A673 (cell line): ENCODE measurements at regions not wholly inside any gene's neighbourhood (a gene's known extent, or its start where the extent isn't known, plus 50 kb on each side); places are given as distances from the start of the nearest gene placed in this dataset.

Experiments used
- BruUV-seq: library from RNA; stranded (reverse); fragments of 400-500 nt; replicated peaks from 2 replicates; lab custom pipeline; 2021; lab: Mats Ljungman, UMichigan
- CTCF ChIA-PET: fragments of 300-600 bp; sonication (Branson Sonifier 250); formaldehyde crosslinking; loops from one replicate; lab custom pipeline; 2022; ENCODE audit warnings: antibody characterized with exemption; lab: Charles Lee
- POLR2A ChIA-PET: fragments of 300-600 bp; sonication (Branson Sonifier 250); formaldehyde crosslinking; loops from one replicate; lab custom pipeline; 2022; ENCODE audit warnings: antibody characterized with exemption; ENCODE audit not compliant: low non-redundant PET; lab: Charles Lee
- DNase-seq: peaks from one replicate; pipeline ENCODE4 v3.0.0-alpha.2; 2015; ENCODE audit warnings: low spot score
- H3K27ac ChIP-seq: fragments of 200-600 bp; sonication (generic); 2 replicates; pipeline ENCODE4 v1.5.1; 2016; ENCODE audit warnings: mixed run types, low read depth, mild to moderate bottlenecking, mixed read lengths, antibody characterized with exemption, low read length; ENCODE audit not compliant: poor library complexity, severe bottlenecking
- H3K27me3 ChIP-seq: fragments of 200-600 bp; sonication (generic); replicated peaks from 2 replicates; pipeline ENCODE4 v1.6.1; 2017; ENCODE audit warnings: mixed run types, low read depth, mild to moderate bottlenecking, mixed read lengths, antibody characterized with exemption, low read length; ENCODE audit not compliant: insufficient read depth, poor library complexity
- H3K36me3 ChIP-seq: fragments of 200-600 bp; sonication (generic); 2 replicates; pipeline ENCODE4 v1.6.1; 2016; ENCODE audit warnings: mixed run types, mild to moderate bottlenecking, mixed read lengths, antibody characterized with exemption, low read length; ENCODE audit not compliant: insufficient read depth, poor library complexity, severe bottlenecking
- H3K4me1 ChIP-seq: fragments of 200-600 bp; sonication (generic); 2 replicates; pipeline ENCODE4 v1.6.1; 2017; ENCODE audit warnings: mixed run types, mild to moderate bottlenecking, mixed read lengths, antibody characterized with exemption, low read length; ENCODE audit not compliant: insufficient read depth, poor library complexity, severe bottlenecking
- H3K4me3 ChIP-seq: fragments of 200-600 bp; sonication (generic); 2 replicates; pipeline ENCODE4 v1.5.1; 2016; ENCODE audit warnings: low read depth, mixed run types, mild to moderate bottlenecking, mixed read lengths, low read length; ENCODE audit not compliant: poor library complexity, severe bottlenecking
- H3K9me3 ChIP-seq: fragments of 200-600 bp; sonication (generic); 2 replicates; pipeline ENCODE4 v1.6.1; 2016; ENCODE audit warnings: mixed run types, low read depth, mild to moderate bottlenecking, mixed read lengths, antibody characterized with exemption, low read length; ENCODE audit not compliant: poor library complexity, severe bottlenecking
- EZH2 ChIP-seq: fragments of 200-600 bp; sonication (generic); IDR thresholded peaks from 2 replicates; pipeline ENCODE4 v1.6.1; 2017; ENCODE audit warnings: borderline replicate concordance, low read depth, mild to moderate bottlenecking, mixed read lengths, antibody characterized with exemption, low read length; ENCODE audit not compliant: poor library complexity, severe bottlenecking
- intact Hi-C: fragments of 100-400 bp; cut with micrococcal nuclease; formaldehyde crosslinking; loops from one replicate; pipeline ENCODE4 v1.10.0; 2022; ENCODE audit not compliant: unreplicated experiment
- TF ChIP-seq, protein P1 (sequence below): fragments of 300-800, 200-600 bp; sonication (generic); conservative IDR thresholded peaks from 2 replicates; pipeline ENCODE4 v1.5.1; 2017; ENCODE audit warnings: low read depth, mild to moderate bottlenecking, antibody characterized with exemption, low read length, moderate library complexity, mixed read lengths

- ChIA-PET POLR2A (no interaction called here), CTCF (no interaction called here)
- Histone ChIP-seq H3K27ac (no peak overlapping the region), H3K4me3 (no peak overlapping the region), H3K27me3 (peaks cover 15% of the 10 kb centered on the region), H3K9me3 (no peaks in the 10 kb centered on the region), H3K36me3 (no peaks in the 10 kb centered on the region), H3K4me1 (peaks cover 7% of the 10 kb centered on the region)
- intact Hi-C loops: no loop called here
- no TSS peak for BruUV-seq
- TF ChIP-seq EZH2: no peak
- TF ChIP-seq, protein P1, sequence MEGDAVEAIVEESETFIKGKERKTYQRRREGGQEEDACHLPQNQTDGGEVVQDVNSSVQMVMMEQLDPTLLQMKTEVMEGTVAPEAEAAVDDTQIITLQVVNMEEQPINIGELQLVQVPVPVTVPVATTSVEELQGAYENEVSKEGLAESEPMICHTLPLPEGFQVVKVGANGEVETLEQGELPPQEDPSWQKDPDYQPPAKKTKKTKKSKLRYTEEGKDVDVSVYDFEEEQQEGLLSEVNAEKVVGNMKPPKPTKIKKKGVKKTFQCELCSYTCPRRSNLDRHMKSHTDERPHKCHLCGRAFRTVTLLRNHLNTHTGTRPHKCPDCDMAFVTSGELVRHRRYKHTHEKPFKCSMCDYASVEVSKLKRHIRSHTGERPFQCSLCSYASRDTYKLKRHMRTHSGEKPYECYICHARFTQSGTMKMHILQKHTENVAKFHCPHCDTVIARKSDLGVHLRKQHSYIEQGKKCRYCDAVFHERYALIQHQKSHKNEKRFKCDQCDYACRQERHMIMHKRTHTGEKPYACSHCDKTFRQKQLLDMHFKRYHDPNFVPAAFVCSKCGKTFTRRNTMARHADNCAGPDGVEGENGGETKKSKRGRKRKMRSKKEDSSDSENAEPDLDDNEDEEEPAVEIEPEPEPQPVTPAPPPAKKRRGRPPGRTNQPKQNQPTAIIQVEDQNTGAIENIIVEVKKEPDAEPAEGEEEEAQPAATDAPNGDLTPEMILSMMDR: no peak
- no peak for DNase-seq
These were observed 155.5 kb downstream of the CDH26 start for GRCh38 chr20:60113771-60114170.

GRCh38 chr20:60115451-60115850 lies 157.2 kb downstream of the CDH26 start:
- intact Hi-C loops: no loop called here
- ChIA-PET CTCF (no interaction called here), POLR2A (no interaction called here)
- Histone ChIP-seq H3K4me1 (peaks cover 7% of the 10 kb centered on the region), H3K9me3 (no peaks in the 10 kb centered on the region), H3K27ac (no peak overlapping the region), H3K4me3 (no peak overlapping the region), H3K36me3 (no peaks in the 10 kb centered on the region), H3K27me3 (peaks cover 15% of the 10 kb centered on the region)
- DNase-seq: no peak
- TF ChIP-seq, protein P1: no peak
- no peak for TF ChIP-seq EZH2
- no TSS peak for BruUV-seq

DNA sequence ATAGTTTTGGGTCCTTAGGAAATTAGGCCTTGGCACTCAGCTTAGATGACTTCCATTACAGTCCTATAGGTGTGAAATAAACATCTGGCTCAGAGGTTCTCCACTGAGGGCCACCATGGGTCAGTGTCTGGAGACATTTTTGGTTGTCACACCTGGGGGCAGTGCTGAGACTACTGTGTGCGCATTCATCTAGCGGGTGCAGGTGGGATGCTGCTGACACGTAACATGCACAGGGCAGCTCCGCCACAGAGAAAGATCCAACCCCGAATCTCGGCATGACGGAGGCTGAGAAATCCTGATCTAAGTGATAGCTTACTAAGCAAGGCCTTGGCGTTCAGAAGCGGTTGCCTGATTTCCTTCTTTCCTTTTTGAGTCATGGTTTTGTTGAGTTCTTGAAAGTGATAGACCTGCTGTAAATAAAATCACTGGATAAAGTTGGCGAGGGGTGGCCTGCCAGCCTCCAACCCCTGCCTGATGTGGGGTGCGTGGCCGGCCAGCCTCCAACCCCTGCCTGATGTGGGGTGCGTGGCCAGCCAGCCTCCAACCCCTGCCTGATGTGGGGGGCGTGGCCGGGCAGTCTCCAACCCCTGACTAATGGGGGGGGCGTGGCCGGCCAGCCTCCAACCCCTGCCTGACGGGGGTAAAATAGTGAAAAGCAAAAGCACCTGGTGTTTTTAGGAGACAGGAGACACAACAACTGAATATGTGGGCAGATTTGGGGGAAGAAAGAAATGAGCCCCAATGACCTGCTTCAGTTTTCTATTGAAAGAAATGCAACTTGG lies 158.1 kb downstream of the CDH26 start:
- ChIA-PET POLR2A (no interaction called here), CTCF (no interaction called here)
- TF ChIP-seq EZH2: no peak
- TF ChIP-seq, protein P1: no peak
- Histone ChIP-seq H3K36me3 (no peaks in the 10 kb centered on the region), H3K27me3 (peaks cover 15% of the 10 kb centered on the region), H3K4me3 (no peak overlapping the region), H3K9me3 (no peaks in the 10 kb centered on the region), H3K4me1 (peaks cover 7% of the 10 kb centered on the region), H3K27ac (no peak overlapping the region)
- intact Hi-C loops: no loop called here
- DNase-seq: no peak
- BruUV-seq: no TSS peak
